Mesenchymal stem cell (in vitro differentiated cells and primary cell): ENCODE measurements at regions not wholly inside any gene's neighbourhood (a gene's known extent, or its start where the extent isn't known, plus 50 kb on each side); places are given as distances from the start of the nearest gene placed in this dataset.

Source experiments
- DNase-seq: peaks from one replicate; pipeline ENCODE4 v3.0.0-alpha.2; 2013
- H2AFZ ChIP-seq: one replicate; pipeline ENCODE4 v1.6.1; 2013; ENCODE audit warnings: low read depth, mild to moderate bottlenecking, control low read depth, inconsistent platforms, low read length, moderate library complexity
- H2AK5ac ChIP-seq: 2 replicates; pipeline ENCODE4 v1.6.1; 2013; ENCODE audit warnings: low read length, moderate library complexity, mild to moderate bottlenecking, inconsistent platforms; ENCODE audit not compliant: severe bottlenecking
- H2BK120ac ChIP-seq: one replicate; pipeline ENCODE4 v1.6.1; 2013; ENCODE audit warnings: low read depth, mild to moderate bottlenecking, inconsistent platforms, low read length, moderate library complexity
- H2BK12ac ChIP-seq, 2 experiments: one replicate each; pipeline ENCODE4 v1.6.1; 2013; ENCODE audit warnings: inconsistent platforms in 2 of 2, low read length in 2 of 2, mild to moderate bottlenecking in 2 of 2, moderate library complexity in 2 of 2, control low read depth in 1 of 2
- H2BK15ac ChIP-seq: one replicate; pipeline ENCODE4 v1.6.1; 2013; ENCODE audit warnings: mild to moderate bottlenecking, low read depth, inconsistent platforms; ENCODE audit not compliant: poor library complexity, severe bottlenecking
- H2BK5ac ChIP-seq: 2 replicates; pipeline ENCODE4 v1.6.1; 2013; ENCODE audit warnings: low read depth, mild to moderate bottlenecking, low read length, control low read depth, inconsistent platforms; ENCODE audit not compliant: poor library complexity, severe bottlenecking
- H3K14ac ChIP-seq, 2 experiments: one replicate each; pipeline ENCODE4 v1.6.1; 2013; ENCODE audit warnings: inconsistent platforms in 2 of 2, low read length in 2 of 2, control low read depth in 1 of 2, mild to moderate bottlenecking in 1 of 2, moderate library complexity in 1 of 2
- H3K18ac ChIP-seq, 2 experiments: one replicate each; pipeline ENCODE4 v1.6.1; 2013; ENCODE audit warnings: inconsistent platforms in 2 of 2, low read length in 2 of 2, control low read depth in 1 of 2, low read depth in 1 of 2, mild to moderate bottlenecking in 1 of 2
- H3K23ac ChIP-seq, 2 experiments: one replicate each; pipeline ENCODE4 v1.6.1; 2013; ENCODE audit warnings: inconsistent platforms in 2 of 2, low read length in 2 of 2, mild to moderate bottlenecking in 2 of 2, moderate library complexity in 2 of 2, control low read depth in 1 of 2
- H3K27ac ChIP-seq: 2 replicates; pipeline ENCODE4 v1.5.1; 2013; ENCODE audit warnings: mild to moderate bottlenecking, moderate library complexity, low read length, control low read depth, inconsistent platforms; ENCODE audit not compliant: poor library complexity, severe bottlenecking
- H3K27me3 ChIP-seq, 2 experiments: 2 replicates each; pipeline versions ENCODE4 v1.6.1 to v1.7.0; 2013; ENCODE audit warnings: low read length in 2 of 2, mild to moderate bottlenecking in 2 of 2, moderate library complexity in 2 of 2, control low read depth in 1 of 2, inconsistent platforms in 1 of 2; ENCODE audit not compliant: control insufficient read depth in 1 of 2, insufficient read depth in 1 of 2
- H3K36me3 ChIP-seq, 2 experiments: 2 replicates each; pipeline versions ENCODE4 v1.6.1 to v1.7.0; 2013; ENCODE audit warnings: low read length in 2 of 2, control low read depth in 1 of 2, inconsistent platforms in 1 of 2, low read depth in 1 of 2, mild to moderate bottlenecking in 1 of 2; ENCODE audit not compliant: insufficient read depth in 2 of 2, control insufficient read depth in 1 of 2
- H3K4ac ChIP-seq, 2 experiments: one replicate each; pipeline ENCODE4 v1.6.1; 2013; ENCODE audit warnings: inconsistent platforms in 2 of 2, low read length in 2 of 2, mild to moderate bottlenecking in 2 of 2, moderate library complexity in 2 of 2, control low read depth in 1 of 2, low read depth in 1 of 2
- H3K4me1 ChIP-seq: 2 replicates; pipeline ENCODE4 v1.6.1; 2013; ENCODE audit warnings: low read depth, low read length, control low read depth; ENCODE audit not compliant: control insufficient read depth, insufficient read depth
- H3K4me2 ChIP-seq: 2 replicates; pipeline ENCODE4 v1.6.1; 2013; ENCODE audit warnings: low read length, mild to moderate bottlenecking, inconsistent platforms; ENCODE audit not compliant: poor library complexity, severe bottlenecking
- H3K4me3 ChIP-seq, 2 experiments: 2 replicates each; pipeline versions ENCODE4 v1.5.1 to v1.7.0; 2013; ENCODE audit warnings: low read length in 2 of 2, mild to moderate bottlenecking in 2 of 2, control low read depth in 1 of 2, low read depth in 1 of 2; ENCODE audit not compliant: insufficient read depth in 1 of 2
- H3K79me1 ChIP-seq: replicated peaks from 2 replicates; pipeline ENCODE4 v1.6.1; 2013; ENCODE audit warnings: mild to moderate bottlenecking, control low read depth, low read length, inconsistent platforms; ENCODE audit not compliant: poor library complexity, severe bottlenecking
- H3K9ac ChIP-seq: 2 replicates; pipeline ENCODE4 v1.7.0; 2013; ENCODE audit warnings: mild to moderate bottlenecking, low read length, moderate library complexity
- H3K9me3 ChIP-seq: 2 replicates; pipeline ENCODE4 v1.7.0; 2013; ENCODE audit warnings: mild to moderate bottlenecking, low read length; ENCODE audit not compliant: control insufficient read depth
- H4K8ac ChIP-seq: one replicate; pipeline ENCODE4 v1.6.1; 2013; ENCODE audit warnings: inconsistent platforms, mild to moderate bottlenecking, low read length, moderate library complexity
- H4K91ac ChIP-seq: one replicate; pipeline ENCODE4 v1.6.1; 2013; ENCODE audit warnings: mild to moderate bottlenecking, low read length, inconsistent platforms
- WGBS: methylation state at CpG from one replicate; pipeline ENCODE4 v1.1.7; 2013; ENCODE audit warnings: mixed read lengths; 5-methylcytosine and 5-hydroxymethylcytosine counted together

- 98% methylated on average over 4 of the region's 4 CpGs for WGBS
- Histone ChIP-seq H3K4me1 (peaks cover 14% of the 10 kb centered on the region), H3K4me2 (no peak overlapping the region), H3K9ac (no peak overlapping the region), H4K91ac (no peak overlapping the region), H2BK15ac (no peak overlapping the region), H4K8ac (no peak overlapping the region), H2BK5ac (no peak overlapping the region), H2BK12ac (peak overlapping the region in 1 of 2 experiments; percentile 4), H3K4me3 (no peak overlapping the region), H2AK5ac (peak overlapping the region; percentile 5), H3K18ac (no peak overlapping the region), H3K27me3 (no peaks in the 10 kb centered on the region), H3K36me3 (no peaks in the 10 kb centered on the region), H3K14ac (no peak overlapping the region), H3K4ac (no peak overlapping the region), H3K79me1 (peaks cover 6% of the 10 kb centered on the region), H3K23ac (no peak overlapping the region), H2BK120ac (no peak overlapping the region), H3K9me3 (no peaks in the 10 kb centered on the region), H2AFZ (no peak overlapping the region), H3K27ac (no peak overlapping the region)
- no peak for DNase-seq
These were observed 168.6 kb upstream of the PGRMC2 start for GRCh38 chr4:128456171-128456570.

- Histone ChIP-seq H3K27me3 (no peaks in the 10 kb centered on the region), H3K4me2 (no peak overlapping the region)
- WGBS = 83% methylated on average over 1 of the region's 1 CpG
These were observed 167.9 kb upstream of the PGRMC2 start for GRCh38 chr4:128455480-128455879.

DNA sequence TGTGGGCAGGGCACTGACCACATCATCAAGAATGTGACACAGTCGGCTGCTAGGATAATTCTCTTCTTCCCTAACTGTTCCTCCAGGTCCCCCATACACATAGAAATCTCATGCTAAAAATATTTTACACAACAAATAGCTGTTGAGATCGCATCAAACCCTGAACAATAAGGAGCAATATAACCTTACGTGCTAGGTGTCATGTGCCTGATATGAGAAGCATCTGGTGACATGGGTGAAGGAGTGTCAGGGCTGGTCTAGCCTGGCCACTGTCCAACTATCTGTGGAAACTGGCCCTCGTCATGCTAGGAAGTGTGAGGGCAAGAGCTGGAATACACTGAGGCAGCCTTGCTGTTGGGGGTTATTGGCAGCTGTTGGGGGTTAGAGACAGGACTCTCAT is 167.3 kb upstream of the PGRMC2 start:
- no peak overlapping the region for H2BK15ac ChIP-seq
- H3K4me3 ChIP-seq = peak overlapping the region in 1 of 2 experiments; percentile 40
- H2BK12ac ChIP-seq = peak overlapping the region; percentile 84 to 99
- H3K27me3 ChIP-seq = no peaks in the 10 kb centered on the region
- no peaks in the 10 kb centered on the region for H3K36me3 ChIP-seq
- peak overlapping the region; percentile 76 for H3K9ac ChIP-seq
- WGBS = 26% methylated on average over 4 of the region's 4 CpGs
- peak overlapping the region; percentile 94 for H2AK5ac ChIP-seq
- peaks cover 13% of the 10 kb centered on the region for H3K4me1 ChIP-seq
- H3K4ac ChIP-seq = peak overlapping the region; percentile 27 to 95
- H3K9me3 ChIP-seq = no peaks in the 10 kb centered on the region
- H3K18ac ChIP-seq = peak overlapping the region; percentile 68 to 97
- H4K91ac ChIP-seq = peak overlapping the region; percentile 81
- no peak overlapping the region for H2AFZ ChIP-seq
- H2BK120ac ChIP-seq = no peak overlapping the region
- peak overlapping the region in 1 of 2 experiments; percentile 74 for H3K23ac ChIP-seq
- H3K27ac ChIP-seq = peak overlapping the region; percentile 94
- H2BK5ac ChIP-seq = peak overlapping the region; percentile 60
- H3K79me1 ChIP-seq = peaks cover 5% of the 10 kb centered on the region
- DNase-seq = no peak
- H4K8ac ChIP-seq = peak overlapping the region; percentile 82
- H3K14ac ChIP-seq = peak overlapping the region in 1 of 2 experiments; percentile 90
- H3K4me2 ChIP-seq = no peak overlapping the region

More at GRCh38 chr4:128455480-128455879, 167.9 kb upstream of the PGRMC2 start:
- H3K4ac ChIP-seq = peak overlapping the region in 1 of 2 experiments; percentile 26
- H2BK120ac ChIP-seq = no peak overlapping the region
- H3K14ac ChIP-seq = peak overlapping the region in 1 of 2 experiments; percentile 94
- H3K18ac ChIP-seq = peak overlapping the region; percentile 68 to 97
- peaks cover 14% of the 10 kb centered on the region for H3K4me1 ChIP-seq
- peaks cover 6% of the 10 kb centered on the region for H3K79me1 ChIP-seq
- no peak overlapping the region for H2AFZ ChIP-seq
- H3K4me3 ChIP-seq = no peak overlapping the region
- peak overlapping the region; percentile 82 for H4K8ac ChIP-seq
- peak overlapping the region; percentile 94 for H3K27ac ChIP-seq
- H2BK5ac ChIP-seq = no peak overlapping the region
- H3K23ac ChIP-seq = no peak overlapping the region
- H2BK12ac ChIP-seq = peak overlapping the region; percentile 84 to 99
- H3K9me3 ChIP-seq = no peaks in the 10 kb centered on the region
- no peak for DNase-seq
- H2BK15ac ChIP-seq = no peak overlapping the region
- H3K36me3 ChIP-seq = no peaks in the 10 kb centered on the region
- H3K9ac ChIP-seq = peak overlapping the region; percentile 76
- peak overlapping the region; percentile 81 for H4K91ac ChIP-seq
- peak overlapping the region; percentile 94 for H2AK5ac ChIP-seq

GRCh38 chr4:128454281-128454871 is 166.8 kb upstream of the PGRMC2 start:
- Histone ChIP-seq H3K36me3 (no peaks in the 10 kb centered on the region), H2AFZ (no peak overlapping the region), H3K18ac (no peak overlapping the region), H3K4me2 (no peak overlapping the region), H3K23ac (no peak overlapping the region), H3K4me3 (peak overlapping the region in 1 of 2 experiments; percentile 40), H3K9me3 (no peaks in the 10 kb centered on the region), H3K14ac (no peak overlapping the region), H4K91ac (no peak overlapping the region), H2BK15ac (no peak overlapping the region), H3K4me1 (peaks cover 13% of the 10 kb centered on the region), H2BK12ac (peak overlapping the region in 1 of 2 experiments; percentile 58), H3K4ac (no peak overlapping the region), H3K79me1 (peaks cover 5% of the 10 kb centered on the region), H2BK5ac (peak overlapping the region; percentile 60), H3K9ac (peak overlapping the region; percentile 76), H3K27me3 (no peaks in the 10 kb centered on the region), H2BK120ac (no peak overlapping the region), H3K27ac (peak overlapping the region; percentile 94), H4K8ac (no peak overlapping the region), H2AK5ac (peak overlapping the region; percentile 58)
- WGBS = 8% methylated on average over 9 of the region's 10 CpGs
- DNase-seq = peak; percentile 94
